ENCODE measurements at regions not wholly inside any gene's neighbourhood (a gene's known extent, or its start where the extent isn't known, plus 50 kb on each side); places are given as distances from the start of the nearest gene placed in this dataset.

DNA sequence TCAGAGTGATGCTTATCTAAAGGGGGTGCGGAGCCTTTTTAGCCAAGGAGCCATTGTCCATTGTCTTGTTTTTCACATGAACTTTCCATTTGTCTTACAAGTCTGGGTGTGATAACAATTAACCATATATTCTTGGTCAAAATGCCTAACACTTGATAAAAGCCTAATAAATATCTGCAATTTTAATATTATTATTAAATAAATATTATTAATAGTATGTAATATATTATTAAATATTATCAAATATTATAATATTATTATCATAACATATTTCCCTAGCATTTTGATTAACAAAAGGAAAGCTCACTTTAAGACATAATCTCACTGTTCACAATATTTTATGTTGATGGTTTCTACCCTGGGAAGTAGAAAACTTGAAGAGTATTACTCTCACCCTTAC, 1143.6 kb upstream of the GYPC start:
- TF ChIP-seq, protein P1, sequence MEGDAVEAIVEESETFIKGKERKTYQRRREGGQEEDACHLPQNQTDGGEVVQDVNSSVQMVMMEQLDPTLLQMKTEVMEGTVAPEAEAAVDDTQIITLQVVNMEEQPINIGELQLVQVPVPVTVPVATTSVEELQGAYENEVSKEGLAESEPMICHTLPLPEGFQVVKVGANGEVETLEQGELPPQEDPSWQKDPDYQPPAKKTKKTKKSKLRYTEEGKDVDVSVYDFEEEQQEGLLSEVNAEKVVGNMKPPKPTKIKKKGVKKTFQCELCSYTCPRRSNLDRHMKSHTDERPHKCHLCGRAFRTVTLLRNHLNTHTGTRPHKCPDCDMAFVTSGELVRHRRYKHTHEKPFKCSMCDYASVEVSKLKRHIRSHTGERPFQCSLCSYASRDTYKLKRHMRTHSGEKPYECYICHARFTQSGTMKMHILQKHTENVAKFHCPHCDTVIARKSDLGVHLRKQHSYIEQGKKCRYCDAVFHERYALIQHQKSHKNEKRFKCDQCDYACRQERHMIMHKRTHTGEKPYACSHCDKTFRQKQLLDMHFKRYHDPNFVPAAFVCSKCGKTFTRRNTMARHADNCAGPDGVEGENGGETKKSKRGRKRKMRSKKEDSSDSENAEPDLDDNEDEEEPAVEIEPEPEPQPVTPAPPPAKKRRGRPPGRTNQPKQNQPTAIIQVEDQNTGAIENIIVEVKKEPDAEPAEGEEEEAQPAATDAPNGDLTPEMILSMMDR (IDR thresholded peaks at IDR 0.05 in 8 of 11, conservative IDR thresholded peaks at IDR 0.05 in 3 of 11): no peak
- TF ChIP-seq POLR2AphosphoS5 (IDR thresholded peaks at IDR 0.05) (no peak), POLR2A (IDR thresholded peaks at IDR 0.05) (no peak)

Data from spleen (tissue), 7 donors.